ENCODE measurements at regions not wholly inside any gene's neighbourhood (a gene's known extent, or its start where the extent isn't known, plus 50 kb on each side); places are given as distances from the start of the nearest gene placed in this dataset.

- TF ChIP-seq CTCF (IDR thresholded peaks at IDR 0.05) (no peak), POLR2A (IDR thresholded peaks at IDR 0.05) (no peak)
Measured at GRCh38 chr3:78260388-78260787, 1220.5 kb downstream of the ROBO2 start.

All from esophagus squamous epithelium (tissue), 4 donors.